ENCODE measurements at regions not wholly inside any gene's neighbourhood (a gene's known extent, or its start where the extent isn't known, plus 50 kb on each side); places are given as distances from the start of the nearest gene placed in this dataset.

DNA sequence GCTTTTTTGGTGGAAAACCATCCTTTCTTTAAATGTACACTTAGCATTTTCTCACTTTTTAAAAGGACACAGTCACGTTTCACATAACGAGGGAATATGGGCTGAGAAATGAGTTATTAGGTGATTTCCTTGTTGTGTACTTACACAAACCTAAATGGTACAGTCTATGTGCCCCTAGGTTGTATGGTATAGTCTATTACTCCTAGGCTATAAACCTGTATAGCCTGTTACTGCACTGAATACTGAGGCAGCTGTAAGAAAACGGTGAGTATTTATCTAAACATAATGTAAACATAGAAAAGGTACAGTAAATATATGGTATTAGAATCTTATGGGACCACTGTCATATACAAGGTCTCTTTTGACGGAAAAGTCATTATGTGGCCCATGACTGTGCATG, 913.5 kb upstream of the GHITM start:
- Histone ChIP-seq H2BK5ac (ENCODE audit: low read depth, low read length, poor library complexity) (no peak overlapping the region), H3K4me3 (ENCODE audit: low read depth, low read length) (no peak overlapping the region), H3K18ac (ENCODE audit: low read length) (no peak overlapping the region), H3K36me3 (ENCODE audit: control insufficient read depth in 1 of 2, insufficient read depth in 2 of 2, low read length in 2 of 2) (no peaks in the 10 kb centered on the region), H3K9ac (ENCODE audit: low read length) (no peak overlapping the region), H3K4me2 (ENCODE audit: low read length) (no peak overlapping the region), H4K12ac (ENCODE audit: low read depth, low read length) (no peak overlapping the region), H2BK12ac (ENCODE audit: low read length) (no peak overlapping the region), H2AK5ac (ENCODE audit: low read length) (no peak overlapping the region), H4K91ac (ENCODE audit: low read depth, low read length) (no peak overlapping the region), H3K4me1 (ENCODE audit: control insufficient read depth in 1 of 2, insufficient read depth in 2 of 2, low read length in 2 of 2) (peaks cover 9 to 10% of the 10 kb centered on the region in 2 experiments), H3K79me2 (ENCODE audit: control insufficient read depth, insufficient read depth, low read length, poor library complexity) (no peaks in the 10 kb centered on the region), H3K27ac (ENCODE audit: low read depth, low read length) (no peak overlapping the region), H3K14ac (ENCODE audit: low read length) (no peak overlapping the region), H3K27me3 (ENCODE audit: insufficient read depth, low read length) (no peaks in the 10 kb centered on the region), H2AFZ (ENCODE audit: insufficient read depth, low read length, poor library complexity) (no peak overlapping the region), H4K8ac (ENCODE audit: low read depth, low read length) (no peak overlapping the region), H3K4ac (ENCODE audit: low read depth, low read length) (no peak overlapping the region), H3K23ac (ENCODE audit: low read length) (no peak overlapping the region), H3K79me1 (ENCODE audit: low read length) (peaks cover 5% of the 10 kb centered on the region), H3K9me3 (ENCODE audit: insufficient read depth, low read depth, low read length) (peaks cover 2% of the 10 kb centered on the region), H2BK120ac (ENCODE audit: insufficient read depth, low read length, poor library complexity) (no peak overlapping the region)
- DNase-seq = no peak
- no CpG with 5 or more reads among the region's 4 CpGs for WGBS (ENCODE audit: extremely low coverage, insufficient coverage, insufficient read length)

DNA sequence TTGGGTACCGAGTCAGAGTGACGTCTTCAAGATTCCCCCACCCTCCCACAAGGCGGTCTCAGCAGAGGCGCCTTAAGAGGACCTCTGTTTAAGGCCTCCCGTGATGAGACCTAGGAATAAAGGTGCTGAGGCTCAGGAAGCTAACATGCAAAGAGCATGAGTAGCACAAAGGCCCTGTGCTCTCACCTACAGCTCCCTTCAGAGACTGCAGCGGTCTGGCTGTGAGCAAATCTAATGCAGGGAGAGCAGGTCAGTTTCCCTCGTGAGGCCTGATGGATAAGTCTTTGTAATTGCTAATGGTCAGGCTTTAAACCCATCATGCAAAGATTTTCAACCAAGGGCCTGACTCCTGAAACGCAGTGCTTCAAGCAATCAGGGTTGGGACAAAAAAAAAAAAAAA, 909.3 kb upstream of the GHITM start:
- Histone ChIP-seq H3K9me3 (ENCODE audit: insufficient read depth, low read depth, low read length) (peaks cover 2% of the 10 kb centered on the region), H3K4me2 (ENCODE audit: low read length) (no peak overlapping the region), H3K14ac (ENCODE audit: low read length) (no peak overlapping the region), H3K27ac (ENCODE audit: low read depth, low read length) (no peak overlapping the region), H2BK120ac (ENCODE audit: insufficient read depth, low read length, poor library complexity) (no peak overlapping the region), H3K79me2 (ENCODE audit: control insufficient read depth, insufficient read depth, low read length, poor library complexity) (no peaks in the 10 kb centered on the region), H4K8ac (ENCODE audit: low read depth, low read length) (no peak overlapping the region), H3K27me3 (ENCODE audit: insufficient read depth, low read length) (no peaks in the 10 kb centered on the region), H3K23ac (ENCODE audit: low read length) (no peak overlapping the region), H3K79me1 (ENCODE audit: low read length) (no peaks in the 10 kb centered on the region), H2BK12ac (ENCODE audit: low read length) (no peak overlapping the region), H2AFZ (ENCODE audit: insufficient read depth, low read length, poor library complexity) (no peak overlapping the region), H3K36me3 (ENCODE audit: control insufficient read depth in 1 of 2, insufficient read depth in 2 of 2, low read length in 2 of 2) (no peaks in the 10 kb centered on the region), H3K4me1 (ENCODE audit: control insufficient read depth in 1 of 2, insufficient read depth in 2 of 2, low read length in 2 of 2) (no peaks in the 10 kb centered on the region), H3K18ac (ENCODE audit: low read length) (no peak overlapping the region), H2BK5ac (ENCODE audit: low read depth, low read length, poor library complexity) (no peak overlapping the region), H2AK5ac (ENCODE audit: low read length) (no peak overlapping the region), H3K4ac (ENCODE audit: low read depth, low read length) (no peak overlapping the region), H3K9ac (ENCODE audit: low read length) (no peak overlapping the region), H3K4me3 (ENCODE audit: low read depth, low read length) (no peak overlapping the region), H4K91ac (ENCODE audit: low read depth, low read length) (no peak overlapping the region), H4K12ac (ENCODE audit: low read depth, low read length) (no peak overlapping the region)
- WGBS (ENCODE audit: extremely low coverage, insufficient coverage, insufficient read length) = no CpG with 5 or more reads among the region's 8 CpGs
- DNase-seq = no peak

DNA sequence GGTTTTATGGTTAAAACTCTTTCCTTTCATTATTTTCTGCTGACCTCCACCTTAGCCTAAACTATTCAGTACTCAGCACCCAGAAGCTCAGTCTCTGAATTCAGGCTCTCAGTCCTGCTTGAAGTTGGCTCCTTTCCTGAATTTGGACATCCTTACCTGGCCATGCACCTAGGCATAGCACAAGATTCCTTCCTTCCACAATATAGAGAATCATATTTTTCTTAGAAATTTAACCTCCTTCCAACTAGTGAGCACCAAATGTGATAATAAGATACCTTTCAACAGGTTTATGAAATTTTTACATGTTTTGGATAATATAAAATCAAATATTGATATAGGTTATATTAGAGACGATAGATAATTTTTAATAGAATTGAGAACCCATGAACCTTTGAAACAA, 905.6 kb upstream of the GHITM start:
- H3K79me2 ChIP-seq (ENCODE audit: control insufficient read depth, insufficient read depth, low read length, poor library complexity) = no peaks in the 10 kb centered on the region
- no peaks in the 10 kb centered on the region for H3K27me3 ChIP-seq (ENCODE audit: insufficient read depth, low read length)
- no peak overlapping the region for H3K23ac ChIP-seq (ENCODE audit: low read length)
- H3K14ac ChIP-seq (ENCODE audit: low read length) = no peak overlapping the region
- H2BK5ac ChIP-seq (ENCODE audit: low read depth, low read length, poor library complexity) = no peak overlapping the region
- H3K9me3 ChIP-seq (ENCODE audit: insufficient read depth, low read depth, low read length) = peaks cover 2% of the 10 kb centered on the region
- no peak overlapping the region for H2AFZ ChIP-seq (ENCODE audit: insufficient read depth, low read length, poor library complexity)
- H3K4me1 ChIP-seq (ENCODE audit: control insufficient read depth in 1 of 2, insufficient read depth in 2 of 2, low read length in 2 of 2) = no peaks in the 10 kb centered on the region
- H2AK5ac ChIP-seq (ENCODE audit: low read length) = no peak overlapping the region
- H3K4me3 ChIP-seq (ENCODE audit: low read depth, low read length) = no peak overlapping the region
- H3K79me1 ChIP-seq (ENCODE audit: low read length) = no peaks in the 10 kb centered on the region
- H3K27ac ChIP-seq (ENCODE audit: low read depth, low read length) = no peak overlapping the region
- H3K18ac ChIP-seq (ENCODE audit: low read length) = no peak overlapping the region
- no peaks in the 10 kb centered on the region for H3K36me3 ChIP-seq (ENCODE audit: control insufficient read depth in 1 of 2, insufficient read depth in 2 of 2, low read length in 2 of 2)
- no peak for DNase-seq
- H3K4me2 ChIP-seq (ENCODE audit: low read length) = no peak overlapping the region
- H3K4ac ChIP-seq (ENCODE audit: low read depth, low read length) = no peak overlapping the region
- no peak overlapping the region for H3K9ac ChIP-seq (ENCODE audit: low read length)
- no peak overlapping the region for H4K12ac ChIP-seq (ENCODE audit: low read depth, low read length)
- no peak overlapping the region for H2BK12ac ChIP-seq (ENCODE audit: low read length)
- no peak overlapping the region for H2BK120ac ChIP-seq (ENCODE audit: insufficient read depth, low read length, poor library complexity)
- H4K91ac ChIP-seq (ENCODE audit: low read depth, low read length) = no peak overlapping the region
- no peak overlapping the region for H4K8ac ChIP-seq (ENCODE audit: low read depth, low read length)
- no CpG with 5 or more reads among the region's 1 CpG for WGBS (ENCODE audit: extremely low coverage, insufficient coverage, insufficient read length)

DNA sequence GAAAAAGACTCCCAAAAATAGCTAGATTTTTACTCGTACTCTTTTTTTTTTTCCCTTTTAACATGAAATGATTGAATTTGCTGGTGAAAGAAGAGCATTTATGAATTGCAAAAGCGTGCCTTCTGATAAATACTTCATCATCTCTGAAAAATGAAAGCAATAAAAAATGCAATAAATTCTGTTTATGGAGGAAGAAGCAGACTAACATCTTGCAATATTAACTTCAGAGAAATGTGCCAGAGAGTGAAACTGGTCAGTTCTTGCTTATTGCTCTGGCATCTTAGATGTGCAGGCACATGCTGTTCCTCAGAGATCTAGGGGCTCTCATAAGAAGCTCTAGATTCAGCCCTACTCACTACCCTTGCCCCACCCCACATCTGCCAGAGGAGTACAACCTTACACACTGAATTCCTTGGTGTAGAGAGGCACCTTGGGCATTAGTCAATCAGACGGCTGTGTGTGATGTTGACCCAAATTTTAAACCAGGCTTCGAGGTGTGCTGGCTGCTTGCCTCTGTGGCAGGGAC, 891.1 kb upstream of the GHITM start:
- H3K23ac ChIP-seq (ENCODE audit: low read length) = no peak overlapping the region
- H3K14ac ChIP-seq (ENCODE audit: low read length) = no peak overlapping the region
- H3K36me3 ChIP-seq (ENCODE audit: control insufficient read depth in 1 of 2, insufficient read depth in 2 of 2, low read length in 2 of 2) = no peaks in the 10 kb centered on the region
- DNase-seq = no peak
- no peak overlapping the region for H4K12ac ChIP-seq (ENCODE audit: low read depth, low read length)
- no peaks in the 10 kb centered on the region for H3K79me2 ChIP-seq (ENCODE audit: control insufficient read depth, insufficient read depth, low read length, poor library complexity)
- no CpG with 5 or more reads among the region's 4 CpGs for WGBS (ENCODE audit: extremely low coverage, insufficient coverage, insufficient read length)
- no peak overlapping the region for H3K4me3 ChIP-seq (ENCODE audit: low read depth, low read length)
- no peak overlapping the region for H3K9ac ChIP-seq (ENCODE audit: low read length)
- no peak overlapping the region for H3K27ac ChIP-seq (ENCODE audit: low read depth, low read length)
- no peak overlapping the region for H3K4ac ChIP-seq (ENCODE audit: low read depth, low read length)
- H3K9me3 ChIP-seq (ENCODE audit: insufficient read depth, low read depth, low read length) = no peaks in the 10 kb centered on the region
- H3K4me2 ChIP-seq (ENCODE audit: low read length) = no peak overlapping the region
- H4K91ac ChIP-seq (ENCODE audit: low read depth, low read length) = no peak overlapping the region
- H2AK5ac ChIP-seq (ENCODE audit: low read length) = no peak overlapping the region
- no peak overlapping the region for H3K18ac ChIP-seq (ENCODE audit: low read length)
- H2AFZ ChIP-seq (ENCODE audit: insufficient read depth, low read length, poor library complexity) = no peak overlapping the region
- H4K8ac ChIP-seq (ENCODE audit: low read depth, low read length) = no peak overlapping the region
- no peaks in the 10 kb centered on the region for H3K79me1 ChIP-seq (ENCODE audit: low read length)
- H2BK12ac ChIP-seq (ENCODE audit: low read length) = no peak overlapping the region
- H2BK5ac ChIP-seq (ENCODE audit: low read depth, low read length, poor library complexity) = no peak overlapping the region
- H3K4me1 ChIP-seq (ENCODE audit: control insufficient read depth in 1 of 2, insufficient read depth in 2 of 2, low read length in 2 of 2) = no peaks in the 10 kb centered on the region
- no peaks in the 10 kb centered on the region for H3K27me3 ChIP-seq (ENCODE audit: insufficient read depth, low read length)
- H2BK120ac ChIP-seq (ENCODE audit: insufficient read depth, low read length, poor library complexity) = no peak overlapping the region
